22Rv1 (cell line): ENCODE measurements at regions not wholly inside any gene's neighbourhood (a gene's known extent, or its start where the extent isn't known, plus 50 kb on each side); places are given as distances from the start of the nearest gene placed in this dataset.

Experiments
- ZFX ChIP-seq: fragments of 450-650 bp; IDR thresholded peaks from 2 replicates; pipeline ENCODE4 v1.6.1; 2017; ENCODE audit warnings: antibody characterized with exemption, borderline replicate concordance
- TF ChIP-seq, protein P1 (sequence below): fragments of 450-650 bp; IDR thresholded peaks from 2 replicates; pipeline ENCODE4 v1.5.1; 2017; ENCODE audit warnings: mild to moderate bottlenecking

- TF ChIP-seq, protein P1, sequence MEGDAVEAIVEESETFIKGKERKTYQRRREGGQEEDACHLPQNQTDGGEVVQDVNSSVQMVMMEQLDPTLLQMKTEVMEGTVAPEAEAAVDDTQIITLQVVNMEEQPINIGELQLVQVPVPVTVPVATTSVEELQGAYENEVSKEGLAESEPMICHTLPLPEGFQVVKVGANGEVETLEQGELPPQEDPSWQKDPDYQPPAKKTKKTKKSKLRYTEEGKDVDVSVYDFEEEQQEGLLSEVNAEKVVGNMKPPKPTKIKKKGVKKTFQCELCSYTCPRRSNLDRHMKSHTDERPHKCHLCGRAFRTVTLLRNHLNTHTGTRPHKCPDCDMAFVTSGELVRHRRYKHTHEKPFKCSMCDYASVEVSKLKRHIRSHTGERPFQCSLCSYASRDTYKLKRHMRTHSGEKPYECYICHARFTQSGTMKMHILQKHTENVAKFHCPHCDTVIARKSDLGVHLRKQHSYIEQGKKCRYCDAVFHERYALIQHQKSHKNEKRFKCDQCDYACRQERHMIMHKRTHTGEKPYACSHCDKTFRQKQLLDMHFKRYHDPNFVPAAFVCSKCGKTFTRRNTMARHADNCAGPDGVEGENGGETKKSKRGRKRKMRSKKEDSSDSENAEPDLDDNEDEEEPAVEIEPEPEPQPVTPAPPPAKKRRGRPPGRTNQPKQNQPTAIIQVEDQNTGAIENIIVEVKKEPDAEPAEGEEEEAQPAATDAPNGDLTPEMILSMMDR = no peak
- no peak for TF ChIP-seq ZFX
Measured at GRCh38 chr18:40063488-40063887, 1891.5 kb upstream of the PIK3C3 start.
